ENCODE measurements at regions not wholly inside any gene's neighbourhood (a gene's known extent, or its start where the extent isn't known, plus 50 kb on each side); places are given as distances from the start of the nearest gene placed in this dataset.

DNA sequence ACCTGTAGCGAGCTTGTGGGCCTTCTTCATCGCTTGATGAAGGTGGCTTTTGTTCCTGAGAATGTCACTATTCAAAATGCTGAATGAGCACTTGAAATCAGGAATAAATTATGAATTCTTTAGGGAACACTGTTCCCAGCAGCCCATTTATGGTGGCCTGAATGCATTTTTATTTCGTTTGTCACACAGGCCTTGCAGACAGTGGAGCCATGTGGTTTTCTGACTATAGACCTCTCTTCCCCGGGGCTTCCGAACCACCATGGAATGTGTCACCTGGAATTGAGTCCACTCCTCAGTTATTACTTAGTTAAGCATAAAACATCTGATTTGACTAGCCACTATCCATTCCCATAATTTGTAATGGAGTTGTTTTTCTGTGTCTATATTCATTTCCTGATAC, 396.9 kb downstream of the IRS2 start:
- TF ChIP-seq, protein P1, sequence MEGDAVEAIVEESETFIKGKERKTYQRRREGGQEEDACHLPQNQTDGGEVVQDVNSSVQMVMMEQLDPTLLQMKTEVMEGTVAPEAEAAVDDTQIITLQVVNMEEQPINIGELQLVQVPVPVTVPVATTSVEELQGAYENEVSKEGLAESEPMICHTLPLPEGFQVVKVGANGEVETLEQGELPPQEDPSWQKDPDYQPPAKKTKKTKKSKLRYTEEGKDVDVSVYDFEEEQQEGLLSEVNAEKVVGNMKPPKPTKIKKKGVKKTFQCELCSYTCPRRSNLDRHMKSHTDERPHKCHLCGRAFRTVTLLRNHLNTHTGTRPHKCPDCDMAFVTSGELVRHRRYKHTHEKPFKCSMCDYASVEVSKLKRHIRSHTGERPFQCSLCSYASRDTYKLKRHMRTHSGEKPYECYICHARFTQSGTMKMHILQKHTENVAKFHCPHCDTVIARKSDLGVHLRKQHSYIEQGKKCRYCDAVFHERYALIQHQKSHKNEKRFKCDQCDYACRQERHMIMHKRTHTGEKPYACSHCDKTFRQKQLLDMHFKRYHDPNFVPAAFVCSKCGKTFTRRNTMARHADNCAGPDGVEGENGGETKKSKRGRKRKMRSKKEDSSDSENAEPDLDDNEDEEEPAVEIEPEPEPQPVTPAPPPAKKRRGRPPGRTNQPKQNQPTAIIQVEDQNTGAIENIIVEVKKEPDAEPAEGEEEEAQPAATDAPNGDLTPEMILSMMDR (IDR thresholded peaks at IDR 0.05), result no peak
- no peak for TF ChIP-seq POLR2A (IDR thresholded peaks at IDR 0.05)
